GM21515 (cell line): ENCODE measurements at regions not wholly inside any gene's neighbourhood (a gene's known extent, or its start where the extent isn't known, plus 50 kb on each side); places are given as distances from the start of the nearest gene placed in this dataset.
A peak's percentile ranks its signal among the peaks of the same experiment; 100 is the strongest.
"Not testable (repeated sequence)": the region's sequence is repeated elsewhere in the genome, so short reads cannot be mapped to it uniquely, and the experiment has no call there.

Source experiments
- ATAC-seq: cut with Tn5 transposase; IDR thresholded peaks from one replicate; pipeline ENCODE4 v1.9.1; 2021; ENCODE audit not compliant: unreplicated experiment

DNA sequence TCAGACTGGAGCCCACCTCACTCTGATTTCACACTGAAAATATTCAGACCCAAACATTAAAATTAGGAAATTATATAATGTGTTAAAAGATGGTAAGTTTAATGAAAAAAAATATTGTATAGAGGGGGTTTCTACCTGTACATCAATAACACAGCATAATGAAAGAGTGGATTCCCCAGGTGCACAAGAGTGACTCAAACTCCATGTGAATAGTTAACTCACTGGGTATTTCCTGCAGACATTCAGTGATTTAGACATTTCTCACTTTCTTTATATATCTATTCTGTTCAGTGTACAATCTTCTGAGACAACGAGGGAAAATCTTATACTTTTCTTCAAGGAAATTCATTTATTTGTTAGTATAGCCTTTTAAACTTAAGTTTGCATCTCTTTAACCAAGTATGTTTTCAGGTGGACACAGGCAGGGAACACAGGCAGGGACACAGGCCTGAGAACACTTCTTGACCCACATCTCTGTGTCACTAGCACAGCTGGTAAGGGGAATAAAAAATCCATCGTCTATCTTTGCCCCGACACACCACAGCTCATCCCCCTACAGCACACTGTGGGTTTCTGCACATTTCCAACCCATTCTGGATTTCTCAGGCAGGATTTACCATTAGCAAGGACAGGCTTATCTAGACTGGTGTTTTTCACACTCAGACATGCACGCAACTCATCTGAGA is 525.5 kb upstream of the BOD1L1 start:
- ATAC-seq, result peak; percentile 54

GRCh38 chr4:14155803-14156202 is 528.3 kb upstream of the BOD1L1 start:
- ATAC-seq, result no peak

DNA sequence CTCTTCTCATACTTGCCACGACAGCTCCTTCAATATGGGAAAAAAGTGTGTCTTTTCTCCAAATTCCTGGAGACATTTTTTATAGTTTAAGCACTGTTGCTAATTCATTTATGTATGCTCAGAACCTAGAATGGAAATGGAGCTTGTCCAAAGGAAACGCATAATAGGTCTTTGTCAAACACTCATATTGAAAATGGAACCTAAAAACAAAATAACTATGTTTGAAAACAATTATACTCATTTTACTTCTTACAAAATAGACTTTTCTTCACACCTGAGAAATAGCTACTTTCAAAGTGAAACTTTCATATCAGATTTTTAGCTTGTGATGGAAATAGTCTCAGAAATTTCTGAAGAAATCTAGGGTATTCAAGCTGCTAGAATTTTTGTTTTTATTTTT is 529.7 kb upstream of the BOD1L1 start:
- ATAC-seq, result peak; percentile 53

DNA sequence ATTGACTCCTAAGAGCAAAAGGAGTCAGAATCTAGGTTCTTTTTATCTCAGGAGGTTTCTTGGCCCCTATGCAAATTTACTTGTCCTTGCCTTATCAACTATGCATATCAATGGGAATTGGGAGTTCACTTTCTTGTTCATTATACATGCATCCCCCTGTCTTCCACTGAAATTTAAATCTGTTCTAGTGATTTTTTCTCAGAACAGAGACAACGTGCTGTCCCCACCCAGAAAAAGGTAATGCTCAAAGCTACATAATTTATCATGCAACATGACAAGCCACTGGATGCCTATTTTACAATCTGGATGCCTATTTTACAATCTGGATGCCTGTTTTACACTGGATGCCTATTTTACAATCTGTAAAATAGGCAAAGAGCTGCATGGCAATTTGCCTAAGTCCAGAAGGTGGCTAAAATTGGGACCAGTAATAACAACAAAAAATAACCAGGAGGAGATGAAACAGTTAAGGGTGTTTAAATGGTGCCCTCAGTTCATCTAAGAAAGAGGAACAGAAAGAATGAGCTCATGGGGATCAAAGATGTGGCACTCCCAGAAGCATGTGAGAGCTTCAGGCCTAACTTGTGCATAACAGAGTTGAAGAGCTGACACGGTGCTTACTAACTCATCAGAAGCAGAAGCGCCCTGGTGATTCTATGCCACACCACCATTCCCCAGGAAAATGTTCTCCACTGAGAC is 537.8 kb upstream of the BOD1L1 start:
- peak; percentile 99 for ATAC-seq

DNA sequence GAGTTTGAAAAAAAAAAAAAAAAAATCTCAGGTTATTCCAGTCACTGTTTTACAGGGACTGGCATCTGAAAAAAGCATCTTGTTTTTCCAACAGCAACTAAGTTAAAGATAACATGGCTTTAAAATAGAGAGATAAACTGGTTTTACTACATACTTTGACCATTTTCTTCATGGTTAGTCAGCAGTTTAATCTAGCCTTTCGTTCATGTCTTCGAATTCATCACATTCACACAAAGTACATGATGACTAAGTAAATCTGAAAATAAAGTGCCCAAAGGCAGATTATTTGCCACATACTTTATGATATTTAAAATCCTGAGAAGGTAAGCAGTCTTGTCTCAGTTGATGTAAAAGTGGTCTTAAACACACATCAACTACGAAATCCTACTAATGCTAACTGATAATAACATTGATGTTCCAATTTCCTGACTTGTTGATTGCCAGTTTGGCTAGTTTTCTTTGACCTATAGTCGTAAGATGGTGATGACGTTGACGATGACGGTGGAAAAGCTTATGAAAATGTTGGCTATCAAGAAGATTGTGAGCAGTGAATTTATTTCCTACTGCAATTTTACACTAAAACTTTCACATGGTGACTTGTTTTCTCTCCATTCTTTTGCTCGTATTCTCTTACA is 540.5 kb upstream of the BOD1L1 start:
- ATAC-seq, result no peak

- ATAC-seq, result no peak
Measured at GRCh38 chr4:14168919-14169318, 541.4 kb upstream of the BOD1L1 start.

- no peak for ATAC-seq
Measured at GRCh38 chr4:14169460-14169859, 541.9 kb upstream of the BOD1L1 start.

DNA sequence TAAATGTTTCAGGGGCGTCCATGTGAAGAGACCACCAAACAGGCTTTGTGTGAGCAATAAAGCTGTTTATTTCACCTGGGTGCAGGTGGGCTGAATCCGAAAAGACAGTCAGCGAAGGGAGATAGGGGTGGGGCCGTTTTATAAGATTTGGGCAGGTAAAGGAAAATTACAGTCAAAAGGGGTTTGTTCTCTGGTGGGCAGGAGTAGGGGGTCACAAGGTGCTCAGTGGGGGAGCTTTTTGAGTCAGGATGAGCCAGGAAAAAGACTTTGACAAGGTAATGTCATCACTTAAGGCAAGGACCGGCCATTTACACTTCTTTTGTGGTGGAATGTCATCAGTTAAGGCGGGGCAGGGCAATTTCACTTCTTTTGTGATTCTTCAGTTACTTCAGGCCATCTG is 542.4 kb upstream of the BOD1L1 start:
- ATAC-seq, result not testable (repeated sequence)

GRCh38 chr4:14176613-14177012 is 549.1 kb upstream of the BOD1L1 start:
- ATAC-seq, result no peak

GRCh38 chr4:14177987-14178386 is 550.5 kb upstream of the BOD1L1 start:
- peak; percentile 86 for ATAC-seq

DNA sequence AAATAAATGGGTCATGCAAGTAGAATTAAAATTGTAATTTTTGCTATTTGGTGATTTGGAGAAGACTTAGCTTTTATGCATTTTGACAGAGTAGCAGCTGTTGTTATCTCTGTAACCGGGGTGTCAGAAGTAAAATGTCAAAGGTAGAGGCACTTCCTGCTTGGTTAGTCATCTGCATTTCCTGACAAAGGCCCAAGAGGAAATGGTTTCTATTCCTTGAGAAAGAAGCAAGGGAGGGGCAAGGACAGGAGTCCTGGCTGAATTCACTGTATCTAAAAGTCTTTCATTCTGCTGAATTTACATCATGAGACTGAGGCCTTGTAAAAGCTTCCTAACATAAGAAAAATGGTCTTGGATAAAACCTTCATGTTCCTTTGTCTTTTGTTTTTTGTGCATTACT is 550.9 kb upstream of the BOD1L1 start:
- ATAC-seq, result peak; percentile 81

DNA sequence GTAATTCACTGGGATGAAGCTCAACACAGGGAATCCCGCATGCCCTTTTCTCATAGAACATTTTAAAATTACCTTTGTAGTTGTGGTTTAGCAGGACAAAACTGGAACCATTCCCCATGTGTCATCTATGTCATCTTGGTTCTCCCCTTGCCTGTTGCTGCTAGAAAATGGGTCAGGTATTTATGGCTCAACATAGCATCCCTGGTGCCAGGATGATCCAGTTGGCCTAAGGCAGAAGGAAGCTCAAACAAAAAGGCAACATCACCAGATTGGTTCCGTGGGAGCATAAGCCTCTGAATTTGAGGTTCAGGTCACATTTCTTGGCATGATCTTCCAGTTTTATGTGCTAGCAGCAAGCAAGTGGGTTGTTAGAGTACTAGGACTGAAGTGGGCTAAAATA is 552.6 kb upstream of the BOD1L1 start:
- no peak for ATAC-seq

GRCh38 chr4:14180983-14181601 is 553.6 kb upstream of the BOD1L1 start:
- no peak for ATAC-seq

DNA sequence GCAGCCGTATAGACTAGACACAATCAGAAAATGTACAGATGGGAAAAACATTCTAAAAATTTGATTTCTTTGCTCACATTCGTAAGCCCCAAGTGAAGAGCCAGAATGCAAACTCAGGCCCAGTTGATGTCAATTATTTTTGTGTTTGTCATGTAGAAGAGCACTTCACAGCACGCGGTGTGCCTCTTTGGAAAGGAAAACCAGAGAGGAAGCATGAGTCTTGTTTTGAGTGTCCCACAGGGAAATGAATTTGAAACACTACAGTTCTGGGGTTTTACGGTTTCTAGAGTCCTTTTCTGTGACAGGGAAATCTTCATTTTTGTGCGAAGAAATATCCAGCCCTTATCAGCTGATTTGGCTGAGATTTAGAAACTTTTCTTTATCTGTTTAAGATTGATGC is 554.6 kb upstream of the BOD1L1 start:
- no peak for ATAC-seq

- ATAC-seq, result no peak
Measured at GRCh38 chr4:14184265-14184664, 556.7 kb upstream of the BOD1L1 start.

- no peak for ATAC-seq
Measured at GRCh38 chr4:14184767-14185166, 557.2 kb upstream of the BOD1L1 start.

DNA sequence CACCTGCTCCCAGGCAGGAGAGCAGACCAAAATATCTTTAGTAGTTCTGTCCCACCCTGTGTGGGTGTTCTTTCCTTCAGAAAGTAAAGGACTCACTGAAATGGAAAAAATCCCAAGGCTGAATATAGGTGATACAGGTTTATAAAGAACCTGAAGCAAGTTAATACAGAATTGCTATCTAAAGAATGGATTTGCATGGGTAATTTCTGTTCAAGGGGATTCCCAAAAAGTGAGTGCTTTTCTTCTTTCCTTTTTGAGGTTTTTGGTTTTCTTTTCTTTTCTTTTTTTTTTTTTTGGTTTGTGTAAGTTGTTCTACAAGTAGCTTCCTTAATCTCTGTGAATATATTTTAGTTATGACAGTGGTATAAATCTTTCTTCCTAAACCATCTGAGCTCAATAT is 560.7 kb upstream of the BOD1L1 start:
- ATAC-seq, result no peak

DNA sequence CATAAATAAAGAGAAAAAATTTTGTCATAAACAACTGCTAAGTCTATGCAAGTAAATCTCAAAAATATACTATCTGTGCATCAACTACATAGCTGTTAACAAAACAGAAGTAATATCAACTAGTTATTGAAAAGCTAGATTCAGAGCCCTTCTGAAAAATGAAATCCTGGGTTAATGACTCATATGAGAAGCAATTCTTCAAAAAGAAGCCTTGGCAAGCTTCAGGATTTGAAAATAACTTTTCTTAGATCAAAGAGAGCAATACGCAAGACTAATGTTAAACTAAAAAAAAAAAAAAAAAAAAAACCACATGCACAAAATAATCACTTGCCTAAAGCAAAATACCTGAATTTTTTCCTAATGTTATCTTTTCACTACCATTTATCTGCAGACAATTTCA is 566.1 kb upstream of the BOD1L1 start:
- ATAC-seq, result no peak

- ATAC-seq, result no peak
Measured at GRCh38 chr4:14196131-14196530, 568.6 kb upstream of the BOD1L1 start.

DNA sequence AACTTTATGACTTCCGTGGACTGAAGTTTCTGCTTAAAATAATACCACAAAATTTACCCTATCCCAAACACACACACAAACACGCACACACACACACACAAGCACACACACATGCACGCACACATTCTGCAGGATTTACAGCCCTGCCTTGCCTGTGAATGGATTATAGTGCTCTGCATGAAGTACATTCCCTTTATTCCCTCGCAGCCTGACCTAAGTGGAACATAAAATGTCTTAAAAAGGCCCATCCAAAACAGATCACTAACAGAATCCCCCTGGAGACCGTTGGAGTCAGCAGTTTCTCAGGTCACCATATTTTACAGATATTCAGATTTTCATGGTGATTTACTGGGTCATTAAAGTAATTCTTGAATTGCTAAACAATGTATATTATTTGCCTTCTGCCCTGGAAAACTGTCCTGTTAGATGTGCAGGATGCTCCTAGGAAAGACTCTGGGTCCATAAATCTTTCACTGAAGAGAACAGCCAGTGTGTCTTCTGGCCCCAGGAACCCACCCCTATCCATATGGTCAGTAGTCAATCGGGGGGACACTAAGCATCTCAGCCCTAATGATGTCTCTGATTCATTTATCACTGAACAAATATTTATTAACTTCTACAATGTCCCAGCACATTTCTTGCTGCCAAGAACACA is 587.7 kb upstream of the BOD1L1 start:
- no peak for ATAC-seq

- ATAC-seq, result no peak
Measured at GRCh38 chr4:14217401-14217800, 589.9 kb upstream of the BOD1L1 start.
